K562 (cell line): ENCODE measurements at regions not wholly inside any gene's neighbourhood (a gene's known extent, or its start where the extent isn't known, plus 50 kb on each side); places are given as distances from the start of the nearest gene placed in this dataset.

Experiments
- ATAC-seq: fragments of 200-7000 bp; cut with Tn5 transposase; 3 replicates; pipeline ENCODE4 v1.9.1; 2020; ENCODE audit warnings: moderate library complexity
- BruUV-seq: library from RNA; stranded (reverse); fragments of 400-500 nt; replicated peaks from 2 replicates; lab custom pipeline; 2021; lab: Mats Ljungman, UMichigan
- CTCF ChIA-PET: fragments of 300-600 bp; formaldehyde crosslinking; extraction: SDS; loops from one replicate; lab custom pipeline; 2021; ENCODE audit warnings: low intra/inter-chr PET ratio; lab: Yijun Ruan, JAX
- POLR2A ChIA-PET: fragments of 300-600, 350-650 bp; sonication (Branson Sonifier 250); formaldehyde crosslinking; extraction: SDS; loops from one replicate; lab custom pipeline; 2021; ENCODE audit warnings: antibody characterized with exemption, inconsistent platforms; lab: Yijun Ruan, JAX
- DNase-seq, 4 experiments: peaks; one replicate each; pipeline versions ENCODE4 v3.0.0 to v3.0.0-alpha.2; 2011 to 2018; ENCODE audit warnings: low spot score in 3 of 4, mixed read lengths in 3 of 4; ENCODE audit errors: extremely low read depth in 1 of 4
- FAIRE-seq: peaks from 2 replicates; lab custom pipeline; 2011; peaks lifted over from hg19 to GRCh38; lab: Jason Lieb, UNC
- H2AFZ ChIP-seq: 2 replicates; pipeline ENCODE4 v1.6.0; 2011; ENCODE audit warnings: low read depth, low read length, control low read depth, inconsistent platforms
- H3K27ac ChIP-seq: fragments of 200-600 bp; 3 replicates; pipeline ENCODE4 v1.8.0; 2011; ENCODE audit warnings: low read depth, mild to moderate bottlenecking, control low read depth, inconsistent platforms, low read length, moderate library complexity, mixed read lengths; ENCODE audit errors: extremely low read depth
- H3K27me3 ChIP-seq, 2 experiments: fragments of 300-600 bp in 1 of 2; 2 replicates in 1 of 2; 3 replicates in 1 of 2; pipeline versions ENCODE4 v1.6.0 to v1.8.0; 2011; ENCODE audit warnings: inconsistent platforms in 2 of 2, low read length in 2 of 2, mild to moderate bottlenecking in 1 of 2, mixed read lengths in 1 of 2, moderate library complexity in 1 of 2; ENCODE audit not compliant: control insufficient read depth in 2 of 2, insufficient read depth in 2 of 2
- H3K36me3 ChIP-seq: fragments of 300-600 bp; 3 replicates; pipeline ENCODE4 v1.8.0; 2011; ENCODE audit warnings: mild to moderate bottlenecking, low read length, inconsistent platforms; ENCODE audit not compliant: control insufficient read depth, insufficient read depth
- H3K4me1 ChIP-seq, 2 experiments: fragments of 200-600 bp in 1 of 2; replicated peaks in 1 of 2; 2 replicates in 1 of 2; 3 replicates in 1 of 2; pipeline versions ENCODE4 v1.5.1 to v1.8.0; 2011; ENCODE audit warnings: inconsistent platforms in 2 of 2, low read length in 2 of 2, mild to moderate bottlenecking in 1 of 2, mixed read lengths in 1 of 2, moderate library complexity in 1 of 2; ENCODE audit not compliant: control insufficient read depth in 2 of 2, insufficient read depth in 2 of 2
- H3K4me2 ChIP-seq: 2 replicates; pipeline ENCODE4 v1.6.1; 2011; ENCODE audit warnings: low read length, control low read depth, inconsistent platforms, mixed read lengths; ENCODE audit not compliant: insufficient read depth
- H3K4me3 ChIP-seq: fragments of 200-600 bp; sonication (generic), shearing (Covaris generic); 2 replicates; pipeline ENCODE4 v1.5.1; 2016; ENCODE audit warnings: control low read depth, inconsistent platforms
- H3K79me2 ChIP-seq: fragments of 200-600 bp; 3 replicates; pipeline ENCODE4 v1.8.0; 2011; ENCODE audit warnings: low read length, inconsistent platforms; ENCODE audit not compliant: control insufficient read depth, insufficient read depth
- H3K9ac ChIP-seq, 2 experiments: 2 replicates each; pipeline versions ENCODE4 v1.6.0 to v1.6.1; 2011; ENCODE audit warnings: low read depth in 2 of 2, low read length in 2 of 2, control low read depth in 1 of 2, inconsistent platforms in 1 of 2, mild to moderate bottlenecking in 1 of 2, mixed read lengths in 1 of 2; ENCODE audit not compliant: insufficient read depth in 1 of 2
- H3K9me1 ChIP-seq: one replicate; pipeline ENCODE4 v1.6.0; 2011; ENCODE audit warnings: inconsistent platforms, mild to moderate bottlenecking, low read length, moderate library complexity; ENCODE audit not compliant: control insufficient read depth, insufficient read depth
- H3K9me3 ChIP-seq: replicated peaks from 2 replicates; pipeline ENCODE4 v1.5.1; 2011; ENCODE audit warnings: low read depth, low read length, inconsistent platforms; ENCODE audit not compliant: control insufficient read depth, insufficient read depth
- H4K20me1 ChIP-seq: replicated peaks from 2 replicates; pipeline ENCODE4 v1.6.1; 2011; ENCODE audit warnings: low read length, inconsistent platforms, mixed read lengths; ENCODE audit not compliant: control insufficient read depth, insufficient read depth
- CHCHD3 ChIP-seq: fragments of 250-450 bp; sonication (Bioruptor Pico); IDR thresholded peaks from 2 replicates; pipeline ENCODE4 v2.1.2; 2022; ENCODE audit warnings: mild to moderate bottlenecking
- HNRNPK ChIP-seq: fragments of 200-400 bp; formaldehyde crosslinking; IDR thresholded peaks from one replicate; pipeline ENCODE4 v1.6.1; 2018; ENCODE audit warnings: mild to moderate bottlenecking, low read depth, low read length; ENCODE audit not compliant: poor library complexity, severe bottlenecking
- JUN ChIP-seq, 2 experiments: sonication (generic) in 1 of 2; formaldehyde crosslinking in 1 of 2; IDR thresholded peaks; 2 replicates each; pipeline versions ENCODE4 v1.6.1 to v1.8.0; 2012 to 2022; ENCODE audit warnings: borderline replicate concordance in 2 of 2, mild to moderate bottlenecking in 2 of 2, improper control_type of control experiment in 1 of 2, low read depth in 1 of 2, low read length in 1 of 2, missing genetic modification reagents in 1 of 2
- NUFIP1 ChIP-seq: fragments of 450-650 bp; IDR thresholded peaks from 2 replicates; pipeline ENCODE4 v1.6.1; 2018; ENCODE audit not compliant: partially characterized antibody
- STAT5A ChIP-seq: IDR thresholded peaks from 2 replicates; pipeline ENCODE4 v1.6.1; 2012; ENCODE audit warnings: low read length, inconsistent platforms, borderline replicate concordance
- TAF15 ChIP-seq: fragments of 200-400 bp; formaldehyde crosslinking; IDR thresholded peaks from 2 replicates; pipeline ENCODE4 v1.6.1; 2017; ENCODE audit warnings: mild to moderate bottlenecking, low read depth, low read length, moderate library complexity
- WHSC1 ChIP-seq: IDR thresholded peaks from one replicate; pipeline ENCODE4 v1.6.1; 2012; ENCODE audit warnings: low read length, control low read depth, inconsistent platforms
- XRCC5 ChIP-seq: fragments of 200-400 bp; formaldehyde crosslinking; IDR thresholded peaks from 2 replicates; pipeline ENCODE4 v1.6.1; 2017; ENCODE audit warnings: low read depth, mild to moderate bottlenecking, low read length
- ZC3H4 ChIP-seq: sonication (generic); formaldehyde crosslinking; IDR thresholded peaks from 2 replicates; pipeline ENCODE4 v1.9.0; 2021; ENCODE audit warnings: missing genetic modification reagents, borderline replicate concordance
- WGBS: fragments of 100-300 bp; shearing (Covaris generic); methylation state at CpG from one replicate; pipeline ENCODE4 v1.1.6; 2016; ENCODE audit warnings: low coverage, mixed read lengths; ENCODE audit not compliant: insufficient coverage; ENCODE audit errors: missing lambda C conversion rate; 5-methylcytosine and 5-hydroxymethylcytosine counted together
- in situ Hi-C: fragments of 300-500 bp; cut with MboI; formaldehyde crosslinking; loops from 4 replicates; pipeline ENCODE4 v1.15.0; 2018; ENCODE audit warnings: inconsistent platforms, mixed read lengths
- intact Hi-C: fragments of 100-400 bp; cut with micrococcal nuclease; formaldehyde crosslinking; loops from 2 replicates; pipeline ENCODE4 v1.14.2; 2022
- TF ChIP-seq, protein P1 (sequence below), 2 experiments: fragments of 450-650 bp; IDR thresholded peaks; 2 replicates each; pipeline ENCODE4 v1.6.1; 2018; ENCODE audit warnings: mild to moderate bottlenecking in 2 of 2, low read depth in 1 of 2; ENCODE audit not compliant: partially characterized antibody in 2 of 2
- TF ChIP-seq, protein P2 (sequence below): fragments of 450-650 bp; formaldehyde crosslinking; conservative IDR thresholded peaks from 2 replicates; pipeline ENCODE4 v1.4.0; 2022; ENCODE audit warnings: mild to moderate bottlenecking, missing genetic modification characterization
- TF ChIP-seq, protein P3 (sequence below): fragments of 450-650 bp; IDR thresholded peaks from 2 replicates; pipeline ENCODE4 v1.6.1; 2017; ENCODE audit warnings: mild to moderate bottlenecking, moderate library complexity

DNA sequence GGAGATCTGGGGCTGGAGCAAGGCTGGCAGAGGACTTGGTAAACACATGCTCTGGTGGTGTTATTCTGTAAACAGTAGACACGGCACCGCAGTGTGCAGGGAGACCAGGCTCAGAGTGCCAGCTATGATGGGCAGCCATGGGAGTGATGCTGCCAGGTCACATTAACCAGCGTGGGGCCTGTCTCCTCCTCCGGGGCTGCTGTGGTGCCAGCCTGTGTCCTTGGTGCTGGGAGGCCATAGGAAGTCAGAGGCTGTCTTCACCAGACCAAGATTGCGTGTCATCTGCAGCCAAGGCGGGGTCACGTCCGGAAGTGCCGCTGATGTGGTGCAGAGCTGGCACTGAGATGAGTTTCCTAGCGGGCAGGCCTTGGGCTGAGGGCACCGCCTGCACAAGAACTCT, 236.0 kb downstream of the GLRX3 start:
- ChIA-PET CTCF (no interaction called here), POLR2A (interaction anchor here (0.5 kb wide), 1 partner anchor 270 kb away, joined by 3 read pairs; no protein-coding TSS in a partner anchor)
- H3K36me3 ChIP-seq = no peaks in the 10 kb centered on the region
- H3K9me1 ChIP-seq = no peaks in the 10 kb centered on the region
- intact Hi-C loops (loop anchor here (10.0 kb wide), 1 partner anchor 1857 kb away; no protein-coding TSS in a partner anchor), in situ Hi-C loops (no loop called here)
- peaks cover 0 to 18% of the 10 kb centered on the region in 2 experiments; a peak in 1 of 5 replicates for H3K27me3 ChIP-seq
- H3K79me2 ChIP-seq = no peaks in the 10 kb centered on the region
- no peaks in the 10 kb centered on the region for H4K20me1 ChIP-seq
- H3K9ac ChIP-seq = no peak overlapping the region
- TF ChIP-seq NUFIP1 (no peak), WHSC1 (no peak), JUN (IDR thresholded peaks at IDR 0.05; ENCODE audit: borderline replicate concordance, low read depth, low read length) (no peak), JUN (CRISPR knock-in tag; IDR thresholded peaks at IDR 0.05; ENCODE audit: borderline replicate concordance) (no peak), TAF15 (no peak), ZC3H4 (CRISPR knock-in tag) (no peak), HNRNPK (no peak), STAT5A (no peak), CHCHD3 (no peak), XRCC5 (no peak)
- TF ChIP-seq, protein P1, sequence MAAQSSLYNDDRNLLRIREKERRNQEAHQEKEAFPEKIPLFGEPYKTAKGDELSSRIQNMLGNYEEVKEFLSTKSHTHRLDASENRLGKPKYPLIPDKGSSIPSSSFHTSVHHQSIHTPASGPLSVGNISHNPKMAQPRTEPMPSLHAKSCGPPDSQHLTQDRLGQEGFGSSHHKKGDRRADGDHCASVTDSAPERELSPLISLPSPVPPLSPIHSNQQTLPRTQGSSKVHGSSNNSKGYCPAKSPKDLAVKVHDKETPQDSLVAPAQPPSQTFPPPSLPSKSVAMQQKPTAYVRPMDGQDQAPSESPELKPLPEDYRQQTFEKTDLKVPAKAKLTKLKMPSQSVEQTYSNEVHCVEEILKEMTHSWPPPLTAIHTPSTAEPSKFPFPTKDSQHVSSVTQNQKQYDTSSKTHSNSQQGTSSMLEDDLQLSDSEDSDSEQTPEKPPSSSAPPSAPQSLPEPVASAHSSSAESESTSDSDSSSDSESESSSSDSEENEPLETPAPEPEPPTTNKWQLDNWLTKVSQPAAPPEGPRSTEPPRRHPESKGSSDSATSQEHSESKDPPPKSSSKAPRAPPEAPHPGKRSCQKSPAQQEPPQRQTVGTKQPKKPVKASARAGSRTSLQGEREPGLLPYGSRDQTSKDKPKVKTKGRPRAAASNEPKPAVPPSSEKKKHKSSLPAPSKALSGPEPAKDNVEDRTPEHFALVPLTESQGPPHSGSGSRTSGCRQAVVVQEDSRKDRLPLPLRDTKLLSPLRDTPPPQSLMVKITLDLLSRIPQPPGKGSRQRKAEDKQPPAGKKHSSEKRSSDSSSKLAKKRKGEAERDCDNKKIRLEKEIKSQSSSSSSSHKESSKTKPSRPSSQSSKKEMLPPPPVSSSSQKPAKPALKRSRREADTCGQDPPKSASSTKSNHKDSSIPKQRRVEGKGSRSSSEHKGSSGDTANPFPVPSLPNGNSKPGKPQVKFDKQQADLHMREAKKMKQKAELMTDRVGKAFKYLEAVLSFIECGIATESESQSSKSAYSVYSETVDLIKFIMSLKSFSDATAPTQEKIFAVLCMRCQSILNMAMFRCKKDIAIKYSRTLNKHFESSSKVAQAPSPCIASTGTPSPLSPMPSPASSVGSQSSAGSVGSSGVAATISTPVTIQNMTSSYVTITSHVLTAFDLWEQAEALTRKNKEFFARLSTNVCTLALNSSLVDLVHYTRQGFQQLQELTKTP (IDR thresholded peaks at IDR 0.05; ENCODE audit: low read depth in 1 of 2, partially characterized antibody in 2 of 2) = no peak
- TF ChIP-seq, protein P2, sequence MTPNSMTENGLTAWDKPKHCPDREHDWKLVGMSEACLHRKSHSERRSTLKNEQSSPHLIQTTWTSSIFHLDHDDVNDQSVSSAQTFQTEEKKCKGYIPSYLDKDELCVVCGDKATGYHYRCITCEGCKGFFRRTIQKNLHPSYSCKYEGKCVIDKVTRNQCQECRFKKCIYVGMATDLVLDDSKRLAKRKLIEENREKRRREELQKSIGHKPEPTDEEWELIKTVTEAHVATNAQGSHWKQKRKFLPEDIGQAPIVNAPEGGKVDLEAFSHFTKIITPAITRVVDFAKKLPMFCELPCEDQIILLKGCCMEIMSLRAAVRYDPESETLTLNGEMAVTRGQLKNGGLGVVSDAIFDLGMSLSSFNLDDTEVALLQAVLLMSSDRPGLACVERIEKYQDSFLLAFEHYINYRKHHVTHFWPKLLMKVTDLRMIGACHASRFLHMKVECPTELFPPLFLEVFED (CRISPR knock-in tag) = no peak
- TF ChIP-seq, protein P3, sequence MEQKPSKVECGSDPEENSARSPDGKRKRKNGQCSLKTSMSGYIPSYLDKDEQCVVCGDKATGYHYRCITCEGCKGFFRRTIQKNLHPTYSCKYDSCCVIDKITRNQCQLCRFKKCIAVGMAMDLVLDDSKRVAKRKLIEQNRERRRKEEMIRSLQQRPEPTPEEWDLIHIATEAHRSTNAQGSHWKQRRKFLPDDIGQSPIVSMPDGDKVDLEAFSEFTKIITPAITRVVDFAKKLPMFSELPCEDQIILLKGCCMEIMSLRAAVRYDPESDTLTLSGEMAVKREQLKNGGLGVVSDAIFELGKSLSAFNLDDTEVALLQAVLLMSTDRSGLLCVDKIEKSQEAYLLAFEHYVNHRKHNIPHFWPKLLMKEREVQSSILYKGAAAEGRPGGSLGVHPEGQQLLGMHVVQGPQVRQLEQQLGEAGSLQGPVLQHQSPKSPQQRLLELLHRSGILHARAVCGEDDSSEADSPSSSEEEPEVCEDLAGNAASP = no peak
- H3K27ac ChIP-seq = no peak overlapping the region
- H3K4me3 ChIP-seq = no peak overlapping the region
- BruUV-seq = no TSS peak
- no peak for ATAC-seq
- DNase-seq = no peak
- no peak overlapping the region for H2AFZ ChIP-seq
- no peak overlapping the region for H3K4me2 ChIP-seq
- H3K4me1 ChIP-seq = no peaks in the 10 kb centered on the region
- WGBS = 0% methylated on average over 8 of the region's 11 CpGs
- no peak for FAIRE-seq
- H3K9me3 ChIP-seq = no peaks in the 10 kb centered on the region
